ENCODE measurements at regions not wholly inside any gene's neighbourhood (a gene's known extent, or its start where the extent isn't known, plus 50 kb on each side); places are given as distances from the start of the nearest gene placed in this dataset.
"Not testable (repeated sequence)": the region's sequence is repeated elsewhere in the genome, so short reads cannot be mapped to it uniquely, and the experiment has no call there.

DNA sequence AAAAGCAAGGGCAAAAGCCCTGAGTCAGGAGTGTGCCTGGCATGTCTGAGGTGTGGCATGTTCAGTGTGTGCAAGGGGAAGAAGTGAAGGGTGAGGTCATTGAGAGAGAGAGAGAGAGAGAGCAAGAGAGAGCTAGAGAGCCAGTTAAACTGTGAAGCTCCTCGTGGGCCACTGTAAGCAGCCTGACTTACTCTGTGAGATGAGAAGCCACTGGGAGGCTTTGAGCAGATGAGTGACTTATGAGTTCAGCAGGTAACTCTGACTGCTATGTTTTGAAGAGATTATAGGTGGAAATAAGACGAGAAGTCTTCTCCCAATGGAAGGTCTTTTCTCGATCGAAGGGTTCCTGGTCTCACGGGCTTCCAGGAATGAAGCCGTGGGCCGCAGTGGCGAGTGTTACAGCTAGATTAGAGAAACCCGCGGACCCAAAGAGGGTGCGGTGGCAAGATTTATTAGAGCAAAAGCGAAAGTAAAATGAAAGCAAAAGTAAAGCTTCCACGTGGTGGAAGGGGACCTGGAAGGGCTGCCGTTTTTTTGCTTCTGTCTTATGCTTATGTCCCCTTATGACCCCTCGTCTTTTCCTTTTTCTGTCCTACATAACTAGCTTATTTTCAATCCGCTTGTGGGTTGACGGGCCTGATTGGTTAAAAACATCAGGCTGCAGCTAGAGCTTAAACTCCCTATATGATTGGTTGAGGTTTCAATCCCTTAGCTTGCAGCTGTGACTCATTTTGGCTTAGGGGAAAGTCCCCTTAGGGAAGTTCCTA is 323.1 kb upstream of the FAM78B start:
- Histone ChIP-seq H3K4me3 (ENCODE audit: extremely low read depth, insufficient read depth, low read length, poor library complexity, severe bottlenecking) (no peak overlapping the region), H3K4me1 (ENCODE audit: control insufficient read depth, insufficient read depth, low read length, poor library complexity, severe bottlenecking) (no peaks in the 10 kb centered on the region), H3K36me3 (ENCODE audit: control insufficient read depth, insufficient read depth, low read length) (no peaks in the 10 kb centered on the region), H3K27ac (ENCODE audit: low read depth, low read length, severe bottlenecking) (no peak overlapping the region), H3K9me3 (ENCODE audit: control insufficient read depth, low read length) (peaks cover 4% of the 10 kb centered on the region)
- WGBS, 2 experiments (ENCODE audit: insufficient coverage in 2 of 2), result 91 to 93% methylated on average over 15 of the region's 17 CpGs

- WGBS, 2 experiments (ENCODE audit: insufficient coverage in 2 of 2), result 60 to 67% methylated on average over 3 of the region's 5 CpGs
- H3K4me1 ChIP-seq (ENCODE audit: control insufficient read depth, insufficient read depth, low read length, poor library complexity, severe bottlenecking), result no peaks in the 10 kb centered on the region
- H3K36me3 ChIP-seq (ENCODE audit: control insufficient read depth, insufficient read depth, low read length), result no peaks in the 10 kb centered on the region
- no peak overlapping the region for H3K4me3 ChIP-seq (ENCODE audit: extremely low read depth, insufficient read depth, low read length, poor library complexity, severe bottlenecking)
- H3K9me3 ChIP-seq (ENCODE audit: control insufficient read depth, low read length), result peaks cover 4% of the 10 kb centered on the region
- no peak overlapping the region for H3K27ac ChIP-seq (ENCODE audit: low read depth, low read length, severe bottlenecking)
Observed at GRCh38 chr1:166490437-166490991, 323.7 kb upstream of the FAM78B start.

DNA sequence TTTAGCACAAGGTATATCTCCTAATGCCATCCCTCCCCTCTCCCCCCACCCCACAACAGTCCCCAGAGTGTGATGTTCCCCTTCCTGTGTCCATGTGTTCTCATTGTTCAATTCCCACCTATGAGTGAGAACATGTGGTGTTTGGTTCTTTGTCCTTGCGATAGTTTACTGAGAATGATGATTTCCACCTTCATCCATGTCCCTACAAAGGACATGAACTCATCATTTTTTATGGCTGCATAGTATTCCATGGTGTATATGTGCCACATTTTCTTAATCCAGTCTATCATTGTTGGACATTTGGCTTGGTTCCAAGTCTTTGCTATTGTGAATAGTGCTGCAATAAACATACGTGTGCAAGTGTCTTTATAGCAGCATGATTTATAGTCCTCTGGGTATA is 327.0 kb upstream of the FAM78B start:
- not testable (repeated sequence) for H3K27ac ChIP-seq (ENCODE audit: low read depth, low read length, severe bottlenecking); H3K9me3 ChIP-seq (ENCODE audit: control insufficient read depth, low read length); H3K4me3 ChIP-seq (ENCODE audit: extremely low read depth, insufficient read depth, low read length, poor library complexity, severe bottlenecking); H3K36me3 ChIP-seq (ENCODE audit: control insufficient read depth, insufficient read depth, low read length); H3K4me1 ChIP-seq (ENCODE audit: control insufficient read depth, insufficient read depth, low read length, poor library complexity, severe bottlenecking)
- WGBS, 2 experiments (ENCODE audit: insufficient coverage in 2 of 2), result no CpG with 5 or more reads among the region's 2 CpGs

- no peak overlapping the region for H3K4me3 ChIP-seq (ENCODE audit: extremely low read depth, insufficient read depth, low read length, poor library complexity, severe bottlenecking)
- no peaks in the 10 kb centered on the region for H3K4me1 ChIP-seq (ENCODE audit: control insufficient read depth, insufficient read depth, low read length, poor library complexity, severe bottlenecking)
- H3K27ac ChIP-seq (ENCODE audit: low read depth, low read length, severe bottlenecking), result no peak overlapping the region
- no peaks in the 10 kb centered on the region for H3K9me3 ChIP-seq (ENCODE audit: control insufficient read depth, low read length)
- no peaks in the 10 kb centered on the region for H3K36me3 ChIP-seq (ENCODE audit: control insufficient read depth, insufficient read depth, low read length)
Observed at GRCh38 chr1:166507347-166507746, 331.9 kb upstream of the POGK start.

GRCh38 chr1:166511761-166512160 is 327.5 kb upstream of the POGK start:
- Histone ChIP-seq H3K27ac (ENCODE audit: low read depth, low read length, severe bottlenecking) (no peak overlapping the region), H3K36me3 (ENCODE audit: control insufficient read depth, insufficient read depth, low read length) (no peaks in the 10 kb centered on the region), H3K4me1 (ENCODE audit: control insufficient read depth, insufficient read depth, low read length, poor library complexity, severe bottlenecking) (no peaks in the 10 kb centered on the region), H3K9me3 (ENCODE audit: control insufficient read depth, low read length) (no peaks in the 10 kb centered on the region), H3K4me3 (ENCODE audit: extremely low read depth, insufficient read depth, low read length, poor library complexity, severe bottlenecking) (no peak overlapping the region)
- 86 to 90% methylated on average over 1 of the region's 2 CpGs for WGBS, 2 experiments (ENCODE audit: insufficient coverage in 2 of 2)

DNA sequence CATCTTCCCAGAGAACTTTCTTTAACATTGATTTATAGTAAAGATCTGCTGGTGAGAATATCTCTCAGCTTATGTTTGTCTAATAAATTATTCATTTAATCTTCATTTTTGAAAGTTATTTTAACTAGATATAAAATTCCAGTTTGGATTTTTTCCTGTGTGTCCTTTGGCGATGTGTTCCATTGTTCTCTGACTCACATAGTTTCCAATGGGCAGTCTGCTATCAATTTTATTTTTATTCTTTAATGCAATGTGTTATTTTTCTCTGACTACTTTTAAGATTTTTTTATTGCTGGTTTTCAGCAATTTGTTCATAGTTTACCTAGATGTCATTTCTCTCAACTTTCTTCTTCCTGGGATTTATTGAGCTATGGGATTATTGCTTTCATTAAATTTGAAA is 325.2 kb upstream of the POGK start:
- Histone ChIP-seq H3K4me1 (ENCODE audit: control insufficient read depth, insufficient read depth, low read length, poor library complexity, severe bottlenecking) (no peaks in the 10 kb centered on the region), H3K4me3 (ENCODE audit: extremely low read depth, insufficient read depth, low read length, poor library complexity, severe bottlenecking) (no peak overlapping the region), H3K27ac (ENCODE audit: low read depth, low read length, severe bottlenecking) (no peak overlapping the region), H3K36me3 (ENCODE audit: control insufficient read depth, insufficient read depth, low read length) (no peaks in the 10 kb centered on the region), H3K9me3 (ENCODE audit: control insufficient read depth, low read length) (no peaks in the 10 kb centered on the region)
- WGBS, 2 experiments (ENCODE audit: insufficient coverage in 2 of 2), result no CpG with 5 or more reads among the region's 1 CpG

DNA sequence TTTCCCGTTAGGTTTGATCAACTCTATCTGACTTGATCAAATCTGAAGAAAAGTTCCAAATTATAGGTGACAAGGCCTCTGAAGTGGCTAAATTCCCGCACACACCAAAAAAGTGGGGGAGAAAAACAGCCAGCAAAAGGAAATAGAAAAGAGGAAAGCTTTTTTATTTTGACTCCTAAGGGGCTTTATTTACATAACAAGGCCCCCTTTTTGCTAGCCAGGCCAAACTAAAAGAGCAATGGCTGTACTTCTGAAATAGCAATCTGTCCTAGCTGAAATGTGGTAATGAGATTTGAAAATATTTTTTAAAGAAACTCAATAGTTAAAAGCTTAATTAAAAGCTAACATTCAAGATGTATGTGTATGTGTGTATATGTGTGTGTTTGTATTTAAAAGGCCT is 311.5 kb upstream of the POGK start:
- WGBS, 2 experiments (ENCODE audit: insufficient coverage in 2 of 2), result 58% methylated on average over 2 of the region's 2 CpGs; no CpG with 5 or more reads in 1 of the 2 experiments
- Histone ChIP-seq H3K36me3 (ENCODE audit: control insufficient read depth, insufficient read depth, low read length) (no peaks in the 10 kb centered on the region), H3K9me3 (ENCODE audit: control insufficient read depth, low read length) (peaks cover 5% of the 10 kb centered on the region), H3K27ac (ENCODE audit: low read depth, low read length, severe bottlenecking) (no peak overlapping the region), H3K4me3 (ENCODE audit: extremely low read depth, insufficient read depth, low read length, poor library complexity, severe bottlenecking) (no peak overlapping the region), H3K4me1 (ENCODE audit: control insufficient read depth, insufficient read depth, low read length, poor library complexity, severe bottlenecking) (no peaks in the 10 kb centered on the region)

DNA sequence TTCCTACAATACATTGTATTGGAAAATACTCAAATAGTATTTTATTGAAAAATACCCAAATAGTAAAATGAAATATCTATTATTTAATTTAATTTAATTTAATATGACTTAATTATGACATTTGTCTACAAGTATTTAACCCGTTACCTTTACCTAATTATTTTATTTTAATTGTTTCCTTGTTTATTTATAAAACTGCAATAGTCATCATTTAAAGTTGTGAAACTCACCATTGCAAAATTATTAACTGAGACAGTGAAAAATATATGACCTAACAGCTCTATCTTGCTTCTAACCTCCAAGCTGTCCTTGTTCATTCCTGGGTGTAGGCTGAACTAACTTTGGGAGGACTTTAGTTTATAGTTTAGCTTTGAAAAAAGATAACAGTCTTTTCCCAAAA is 300.6 kb upstream of the POGK start:
- H3K9me3 ChIP-seq (ENCODE audit: control insufficient read depth, low read length), result peaks cover 7% of the 10 kb centered on the region

GRCh38 chr1:166544036-166544435 is 295.2 kb upstream of the POGK start:
- no peak overlapping the region for H3K27ac ChIP-seq (ENCODE audit: low read depth, low read length, severe bottlenecking)
- no peak overlapping the region for H3K4me3 ChIP-seq (ENCODE audit: extremely low read depth, insufficient read depth, low read length, poor library complexity, severe bottlenecking)
- H3K36me3 ChIP-seq (ENCODE audit: control insufficient read depth, insufficient read depth, low read length), result no peaks in the 10 kb centered on the region
- WGBS, 2 experiments (ENCODE audit: insufficient coverage in 2 of 2), result 82 to 100% methylated on average over 1 of the region's 1 CpG
- H3K4me1 ChIP-seq (ENCODE audit: control insufficient read depth, insufficient read depth, low read length, poor library complexity, severe bottlenecking), result no peaks in the 10 kb centered on the region
- peaks cover 3% of the 10 kb centered on the region for H3K9me3 ChIP-seq (ENCODE audit: control insufficient read depth, low read length)

More for the DNA sequence above, 300.6 kb upstream of the POGK start:
- no peaks in the 10 kb centered on the region for H3K4me1 ChIP-seq (ENCODE audit: control insufficient read depth, insufficient read depth, low read length, poor library complexity, severe bottlenecking)
- H3K4me3 ChIP-seq (ENCODE audit: extremely low read depth, insufficient read depth, low read length, poor library complexity, severe bottlenecking), result no peak overlapping the region
- WGBS, 2 experiments (ENCODE audit: insufficient coverage in 2 of 2), result no CpG with 5 or more reads among the region's 1 CpG
- H3K27ac ChIP-seq (ENCODE audit: low read depth, low read length, severe bottlenecking), result no peak overlapping the region
- no peaks in the 10 kb centered on the region for H3K36me3 ChIP-seq (ENCODE audit: control insufficient read depth, insufficient read depth, low read length)

GRCh38 chr1:166544561-166544960 is 294.7 kb upstream of the POGK start:
- Histone ChIP-seq H3K4me3 (ENCODE audit: extremely low read depth, insufficient read depth, low read length, poor library complexity, severe bottlenecking) (no peak overlapping the region), H3K27ac (ENCODE audit: low read depth, low read length, severe bottlenecking) (no peak overlapping the region), H3K4me1 (ENCODE audit: control insufficient read depth, insufficient read depth, low read length, poor library complexity, severe bottlenecking) (no peaks in the 10 kb centered on the region), H3K9me3 (ENCODE audit: control insufficient read depth, low read length) (peaks cover 3% of the 10 kb centered on the region), H3K36me3 (ENCODE audit: control insufficient read depth, insufficient read depth, low read length) (no peaks in the 10 kb centered on the region)
- whole genome bisulfite sequencing, 2 experiments (ENCODE audit: insufficient coverage in 2 of 2), result 88% methylated on average over 1 of the region's 1 CpG; no CpG with 5 or more reads in 1 of the 2 experiments

DNA sequence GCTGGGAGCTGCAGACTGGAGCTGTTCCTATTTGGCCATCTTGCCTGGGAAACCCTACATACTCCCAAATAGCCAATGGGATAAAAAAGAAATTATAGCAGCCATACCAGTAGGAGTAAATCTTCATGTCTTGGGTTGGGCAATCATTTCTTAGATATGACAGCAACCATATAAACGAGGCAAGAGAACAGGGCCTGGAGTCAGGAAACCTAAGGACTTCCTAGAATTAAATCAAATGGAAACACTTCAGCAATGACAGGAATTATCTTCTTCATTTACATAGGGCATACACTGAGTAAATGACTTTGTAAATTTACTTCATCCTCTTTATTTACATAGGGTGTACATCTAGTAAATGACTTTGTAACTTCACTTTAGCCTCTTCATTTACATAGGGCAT is 286.6 kb upstream of the POGK start:
- no peaks in the 10 kb centered on the region for H3K36me3 ChIP-seq (ENCODE audit: control insufficient read depth, insufficient read depth, low read length)
- no peaks in the 10 kb centered on the region for H3K9me3 ChIP-seq (ENCODE audit: control insufficient read depth, low read length)
- H3K27ac ChIP-seq (ENCODE audit: low read depth, low read length, severe bottlenecking), result no peak overlapping the region
- WGBS, 2 experiments (ENCODE audit: insufficient coverage in 2 of 2), result 70 to 93% methylated on average over 1 of the region's 1 CpG
- H3K4me1 ChIP-seq (ENCODE audit: control insufficient read depth, insufficient read depth, low read length, poor library complexity, severe bottlenecking), result no peaks in the 10 kb centered on the region
- H3K4me3 ChIP-seq (ENCODE audit: extremely low read depth, insufficient read depth, low read length, poor library complexity, severe bottlenecking), result no peak overlapping the region

Measured in mesodermal cell (in vitro differentiated cells).